ENCODE measurements at regions not wholly inside any gene's neighbourhood (a gene's known extent, or its start where the extent isn't known, plus 50 kb on each side); places are given as distances from the start of the nearest gene placed in this dataset.

DNA sequence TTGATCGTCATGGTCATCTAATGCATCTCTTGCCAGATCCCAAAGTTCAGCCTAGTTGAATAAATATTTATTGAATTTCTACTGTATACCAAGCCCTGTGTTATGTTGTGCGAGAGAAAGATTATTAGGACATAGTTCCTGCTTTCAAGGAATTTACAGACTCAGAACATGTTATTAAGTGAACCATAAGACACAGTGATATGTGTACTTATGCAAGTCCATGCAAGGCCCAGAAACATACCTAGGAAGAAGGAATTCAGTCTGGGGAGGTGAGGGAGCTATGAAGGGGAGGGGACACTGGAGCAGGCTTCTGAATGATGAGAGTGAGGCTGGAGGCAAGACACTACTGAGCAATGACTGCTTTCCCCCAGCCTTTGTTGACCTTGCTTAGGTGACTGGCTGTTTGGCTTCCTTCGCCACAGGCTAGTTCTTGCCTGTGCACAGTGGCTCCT is 81.4 kb downstream of the ACAA2 start:
- no peaks in the 10 kb centered on the region for H3K36me3 ChIP-seq (ENCODE audit: low read length)
- H3K9me2 ChIP-seq (replicated peaks; ENCODE audit: insufficient read depth, low read length) = no peaks in the 10 kb centered on the region
- no peak overlapping the region for H3K4me2 ChIP-seq (ENCODE audit: low read depth, low read length, poor library complexity, severe bottlenecking)
- no peaks in the 10 kb centered on the region for H3K9me3 ChIP-seq (ENCODE audit: insufficient read depth, low read length)
- H3K79me2 ChIP-seq (ENCODE audit: insufficient read depth, low read length) = no peaks in the 10 kb centered on the region
- no peak overlapping the region for H3K4me3 ChIP-seq (ENCODE audit: insufficient read depth, low read length, poor library complexity, severe bottlenecking)
- H2AFZ ChIP-seq (ENCODE audit: low read depth, low read length, severe bottlenecking) = no peak overlapping the region
- no peak overlapping the region for H3K27ac ChIP-seq (ENCODE audit: low read depth, low read length)
- no peak for TF ChIP-seq EZH2phosphoT487 (conservative IDR thresholded peaks at IDR 0.05; ENCODE audit: low read length)
- TF ChIP-seq, protein P1, sequence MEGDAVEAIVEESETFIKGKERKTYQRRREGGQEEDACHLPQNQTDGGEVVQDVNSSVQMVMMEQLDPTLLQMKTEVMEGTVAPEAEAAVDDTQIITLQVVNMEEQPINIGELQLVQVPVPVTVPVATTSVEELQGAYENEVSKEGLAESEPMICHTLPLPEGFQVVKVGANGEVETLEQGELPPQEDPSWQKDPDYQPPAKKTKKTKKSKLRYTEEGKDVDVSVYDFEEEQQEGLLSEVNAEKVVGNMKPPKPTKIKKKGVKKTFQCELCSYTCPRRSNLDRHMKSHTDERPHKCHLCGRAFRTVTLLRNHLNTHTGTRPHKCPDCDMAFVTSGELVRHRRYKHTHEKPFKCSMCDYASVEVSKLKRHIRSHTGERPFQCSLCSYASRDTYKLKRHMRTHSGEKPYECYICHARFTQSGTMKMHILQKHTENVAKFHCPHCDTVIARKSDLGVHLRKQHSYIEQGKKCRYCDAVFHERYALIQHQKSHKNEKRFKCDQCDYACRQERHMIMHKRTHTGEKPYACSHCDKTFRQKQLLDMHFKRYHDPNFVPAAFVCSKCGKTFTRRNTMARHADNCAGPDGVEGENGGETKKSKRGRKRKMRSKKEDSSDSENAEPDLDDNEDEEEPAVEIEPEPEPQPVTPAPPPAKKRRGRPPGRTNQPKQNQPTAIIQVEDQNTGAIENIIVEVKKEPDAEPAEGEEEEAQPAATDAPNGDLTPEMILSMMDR (IDR thresholded peaks at IDR 0.05; ENCODE audit: insufficient read depth, low read length, poor library complexity, severe bottlenecking) = no peak
- H3K9ac ChIP-seq (ENCODE audit: low read length) = no peak overlapping the region
- H4K20me1 ChIP-seq (ENCODE audit: low read depth, low read length) = no peaks in the 10 kb centered on the region
- no peaks in the 10 kb centered on the region for H3F3A ChIP-seq (ENCODE audit: insufficient read depth)
- peaks cover 2% of the 10 kb centered on the region; the same call in 1 of the 2 replicates for H3K27me3 ChIP-seq (ENCODE audit: low read length)

DNA sequence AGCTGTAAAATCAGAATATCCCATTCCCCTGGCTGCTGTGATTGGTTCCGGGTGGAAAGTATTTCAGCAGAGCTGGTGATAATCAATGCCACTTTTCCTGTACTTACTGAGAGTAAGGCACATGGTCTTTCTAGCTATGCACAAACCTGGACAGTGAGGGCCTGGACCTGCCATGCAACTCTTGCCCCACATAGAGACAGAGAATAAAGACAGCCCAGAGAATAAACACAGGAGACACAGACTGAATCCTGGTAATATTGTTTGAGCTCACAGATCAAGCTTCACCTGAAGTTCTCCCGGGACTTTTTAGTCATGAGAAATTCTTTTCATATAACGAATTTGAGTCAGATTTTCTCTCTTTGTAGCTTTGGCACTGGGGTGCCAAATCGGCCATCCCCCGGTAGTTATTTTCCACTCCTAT is 81.9 kb downstream of the ACAA2 start:
- H3K4me2 ChIP-seq (ENCODE audit: low read depth, low read length, poor library complexity, severe bottlenecking) = no peak overlapping the region
- no peak overlapping the region for H3K27ac ChIP-seq (ENCODE audit: low read depth, low read length)
- no peak overlapping the region for H3K4me3 ChIP-seq (ENCODE audit: insufficient read depth, low read length, poor library complexity, severe bottlenecking)
- no peaks in the 10 kb centered on the region for H3K27me3 ChIP-seq (ENCODE audit: low read length)
- no peak overlapping the region for H3K9ac ChIP-seq (ENCODE audit: low read length)
- H3K79me2 ChIP-seq (ENCODE audit: insufficient read depth, low read length) = no peaks in the 10 kb centered on the region
- no peak for TF ChIP-seq EZH2phosphoT487 (conservative IDR thresholded peaks at IDR 0.05; ENCODE audit: low read length)
- TF ChIP-seq, protein P1 (IDR thresholded peaks at IDR 0.05; ENCODE audit: insufficient read depth, low read length, poor library complexity, severe bottlenecking) = no peak
- H4K20me1 ChIP-seq (ENCODE audit: low read depth, low read length) = no peaks in the 10 kb centered on the region
- no peaks in the 10 kb centered on the region for H3K9me3 ChIP-seq (ENCODE audit: insufficient read depth, low read length)
- no peak overlapping the region for H2AFZ ChIP-seq (ENCODE audit: low read depth, low read length, severe bottlenecking)
- H3K9me2 ChIP-seq (replicated peaks; ENCODE audit: insufficient read depth, low read length) = no peaks in the 10 kb centered on the region
- H3F3A ChIP-seq (ENCODE audit: insufficient read depth) = no peaks in the 10 kb centered on the region
- no peaks in the 10 kb centered on the region for H3K36me3 ChIP-seq (ENCODE audit: low read length)

DNA sequence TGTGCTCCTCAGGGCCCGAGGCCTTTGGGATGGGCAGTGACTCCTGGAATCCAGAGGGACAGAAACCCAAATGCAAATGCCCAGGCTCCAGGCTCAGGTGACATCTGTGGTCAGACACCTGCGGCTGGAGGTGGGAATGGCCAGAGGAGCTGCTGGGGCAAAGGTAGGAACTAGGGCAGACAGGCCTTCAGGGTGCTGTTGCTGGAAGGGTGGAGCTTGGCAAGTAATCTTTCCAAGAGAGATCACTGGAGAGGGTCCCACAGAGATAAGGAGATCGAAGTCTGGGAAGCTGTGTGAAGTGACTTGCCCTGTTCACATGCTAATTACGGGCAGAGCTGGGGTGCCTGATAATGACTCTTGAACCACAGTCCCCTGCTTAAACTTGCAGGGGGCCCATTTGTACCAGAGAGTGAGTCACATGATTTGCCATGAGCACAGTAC is 82.4 kb downstream of the ACAA2 start:
- H3K27me3 ChIP-seq (ENCODE audit: low read length) = no peaks in the 10 kb centered on the region
- no peak overlapping the region for H3K4me3 ChIP-seq (ENCODE audit: insufficient read depth, low read length, poor library complexity, severe bottlenecking)
- H2AFZ ChIP-seq (ENCODE audit: low read depth, low read length, severe bottlenecking) = no peak overlapping the region
- TF ChIP-seq EZH2phosphoT487 (conservative IDR thresholded peaks at IDR 0.05; ENCODE audit: low read length) = no peak
- TF ChIP-seq, protein P1 (IDR thresholded peaks at IDR 0.05; ENCODE audit: insufficient read depth, low read length, poor library complexity, severe bottlenecking) = no peak
- H3F3A ChIP-seq (ENCODE audit: insufficient read depth) = no peaks in the 10 kb centered on the region
- no peaks in the 10 kb centered on the region for H3K36me3 ChIP-seq (ENCODE audit: low read length)
- H3K9me2 ChIP-seq (replicated peaks; ENCODE audit: insufficient read depth, low read length) = no peaks in the 10 kb centered on the region
- no peaks in the 10 kb centered on the region for H3K79me2 ChIP-seq (ENCODE audit: insufficient read depth, low read length)
- H3K9ac ChIP-seq (ENCODE audit: low read length) = no peak overlapping the region
- H3K4me2 ChIP-seq (ENCODE audit: low read depth, low read length, poor library complexity, severe bottlenecking) = no peak overlapping the region
- no peaks in the 10 kb centered on the region for H4K20me1 ChIP-seq (ENCODE audit: low read depth, low read length)
- H3K9me3 ChIP-seq (ENCODE audit: insufficient read depth, low read length) = no peaks in the 10 kb centered on the region
- no peak overlapping the region for H3K27ac ChIP-seq (ENCODE audit: low read depth, low read length)

Measured in SU-DHL-6 (cell line).